ENCODE measurements at regions not wholly inside any gene's neighbourhood (a gene's known extent, or its start where the extent isn't known, plus 50 kb on each side); places are given as distances from the start of the nearest gene placed in this dataset.

- Histone ChIP-seq H3K9me3 (no peaks in the 10 kb centered on the region), H3K36me3 (no peaks in the 10 kb centered on the region), H3K27me3 (no peaks in the 10 kb centered on the region), H3K4me3 (no peak overlapping the region), H3K27ac (peak overlapping the region; percentile 33 to 47), H3K4me1 (no peaks in the 10 kb centered on the region)
- TF ChIP-seq CTCF (IDR thresholded peaks at IDR 0.05) = no peak
- TF ChIP-seq POLR2A (IDR thresholded peaks at IDR 0.05) = no peak
- no peak for DNase-seq
- intact Hi-C loops (cut with DNase I; ENCODE audit: low total_unique reads) = no loop called here
Observed at GRCh38 chr9:18037981-18038380, 436.0 kb upstream of the ADAMTSL1 start.

GRCh38 chr9:18040327-18040726 lies 433.6 kb upstream of the ADAMTSL1 start:
- TF ChIP-seq POLR2A (IDR thresholded peaks at IDR 0.05) (no peak), CTCF (IDR thresholded peaks at IDR 0.05) (no peak)
- H3K4me3 ChIP-seq = no peak overlapping the region
- no peak overlapping the region for H3K27ac ChIP-seq
- intact Hi-C loops (cut with DNase I; ENCODE audit: low total_unique reads) = no loop called here
- H3K36me3 ChIP-seq = no peaks in the 10 kb centered on the region
- H3K4me1 ChIP-seq = no peaks in the 10 kb centered on the region
- DNase-seq = no peak
- no peaks in the 10 kb centered on the region for H3K27me3 ChIP-seq
- no peaks in the 10 kb centered on the region for H3K9me3 ChIP-seq

- Histone ChIP-seq H3K27me3 (no peaks in the 10 kb centered on the region), H3K36me3 (no peaks in the 10 kb centered on the region), H3K4me1 (no peaks in the 10 kb centered on the region), H3K9me3 (no peaks in the 10 kb centered on the region), H3K4me3 (no peak overlapping the region), H3K27ac (no peak overlapping the region)
- TF ChIP-seq CTCF (IDR thresholded peaks at IDR 0.05) = no peak
- TF ChIP-seq POLR2A (IDR thresholded peaks at IDR 0.05) = no peak
- intact Hi-C loops (cut with DNase I; ENCODE audit: low total_unique reads) = no loop called here
- no peak for DNase-seq
Observed at GRCh38 chr9:18043978-18044377, 430.0 kb upstream of the ADAMTSL1 start.

- Histone ChIP-seq H3K36me3 (no peaks in the 10 kb centered on the region), H3K9me3 (no peaks in the 10 kb centered on the region), H3K4me3 (no peak overlapping the region), H3K27me3 (no peaks in the 10 kb centered on the region), H3K27ac (no peak overlapping the region), H3K4me1 (no peaks in the 10 kb centered on the region)
- TF ChIP-seq POLR2A (IDR thresholded peaks at IDR 0.05) (no peak), CTCF (IDR thresholded peaks at IDR 0.05) (no peak)
- intact Hi-C loops (cut with DNase I; ENCODE audit: low total_unique reads) = no loop called here
- DNase-seq = no peak
Observed at GRCh38 chr9:18045326-18045725, 428.6 kb upstream of the ADAMTSL1 start.

- H3K27me3 ChIP-seq = no peaks in the 10 kb centered on the region
- no peaks in the 10 kb centered on the region for H3K4me1 ChIP-seq
- H3K9me3 ChIP-seq = no peaks in the 10 kb centered on the region
- TF ChIP-seq CTCF (IDR thresholded peaks at IDR 0.05) (no peak), POLR2A (IDR thresholded peaks at IDR 0.05) (no peak)
- H3K36me3 ChIP-seq = no peaks in the 10 kb centered on the region
- no peak for DNase-seq
- intact Hi-C loops (cut with DNase I; ENCODE audit: low total_unique reads) = no loop called here
- no peak overlapping the region for H3K4me3 ChIP-seq
- no peak overlapping the region for H3K27ac ChIP-seq
Observed at GRCh38 chr9:18046068-18046467, 427.9 kb upstream of the ADAMTSL1 start.

Measured in uterus (tissue), 3 donors.